Stimulated activated naive B cell treated with anti-CD40 and anti-IgM and Interleukin-4, amounts not matched to agents 10 μg/mL and 1 μg/mL and 100 μg/mL, for 72 hours (primary cell): ENCODE measurements at regions not wholly inside any gene's neighbourhood (a gene's known extent, or its start where the extent isn't known, plus 50 kb on each side); places are given as distances from the start of the nearest gene placed in this dataset.

Experiments
- ATAC-seq, 2 donors: fragments of 150-1000 bp; cut with Tn5 transposase; replicated peaks; 2 replicates each; pipeline ENCODE4 v1.10.0; 2021; ENCODE audit warnings: moderate library complexity in 1 of 2
- DNase-seq: peaks from one replicate; pipeline ENCODE4 v3.0.0; 2021
- H3K27ac Mint-ChIP-seq: one replicate; pipeline ENCODE4 v1.8.0; 2022; ENCODE audit warnings: mild to moderate bottlenecking, mixed read lengths
- H3K27me3 Mint-ChIP-seq, 2 donors: one replicate each; pipeline ENCODE4 v1.8.0; 2022; ENCODE audit warnings: mixed read lengths in 2 of 2
- H3K36me3 Mint-ChIP-seq, 2 donors: one replicate each; pipeline ENCODE4 v1.8.0; 2022; ENCODE audit warnings: mixed read lengths in 2 of 2, mild to moderate bottlenecking in 1 of 2
- H3K4me1 Mint-ChIP-seq, 2 donors: one replicate each; pipeline ENCODE4 v1.8.0; 2022; ENCODE audit warnings: mixed read lengths in 2 of 2, mild to moderate bottlenecking in 1 of 2
- H3K4me3 Mint-ChIP-seq, 2 donors: one replicate each; pipeline ENCODE4 v1.8.0; 2022; ENCODE audit warnings: mild to moderate bottlenecking in 2 of 2, mixed read lengths in 2 of 2, moderate library complexity in 1 of 2
- H3K9me3 Mint-ChIP-seq, 2 donors: one replicate each; pipeline ENCODE4 v1.8.0; 2022; ENCODE audit warnings: mixed read lengths in 2 of 2, mild to moderate bottlenecking in 1 of 2

GRCh38 chr18:76264198-76264875, 230.7 kb downstream of the ZNF516 start:
- ATAC-seq (no peak), DNase-seq (no peak)
- Mint-ChIP-seq H3K4me1 (peaks cover 0 to 6% of the 10 kb centered on the region in 2 donors), H3K27ac (no peak overlapping the region), H3K27me3 (peaks cover 4 to 5% of the 10 kb centered on the region in 2 donors), H3K4me3 (no peak overlapping the region), H3K36me3 (no peaks in the 10 kb centered on the region), H3K9me3 (no peaks in the 10 kb centered on the region)

GRCh38 chr18:76263046-76264005, 231.7 kb downstream of the ZNF516 start:
- H3K4me1 Mint-ChIP-seq = peaks cover 0 to 6% of the 10 kb centered on the region in 2 donors
- DNase-seq (no peak), ATAC-seq (no peak)
- H3K9me3 Mint-ChIP-seq = no peaks in the 10 kb centered on the region
- no peak overlapping the region for H3K27ac Mint-ChIP-seq
- H3K4me3 Mint-ChIP-seq = no peak overlapping the region
- peaks cover 4 to 5% of the 10 kb centered on the region in 2 donors for H3K27me3 Mint-ChIP-seq
- H3K36me3 Mint-ChIP-seq = no peaks in the 10 kb centered on the region

- DNase-seq (no peak), ATAC-seq (no peak)
- H3K4me3 Mint-ChIP-seq = no peak overlapping the region
- peaks cover 3 to 5% of the 10 kb centered on the region in 2 donors for H3K27me3 Mint-ChIP-seq
- no peaks in the 10 kb centered on the region for H3K36me3 Mint-ChIP-seq
- H3K4me1 Mint-ChIP-seq = peaks cover 0 to 3% of the 10 kb centered on the region in 2 donors
- H3K9me3 Mint-ChIP-seq = no peaks in the 10 kb centered on the region
- H3K27ac Mint-ChIP-seq = no peak overlapping the region
Measured at GRCh38 chr18:76260941-76261472, 234.0 kb downstream of the ZNF516 start.

- DNase-seq (no peak), ATAC-seq (no peak)
- Mint-ChIP-seq H3K4me1 (no peaks in the 10 kb centered on the region), H3K27me3 (peaks cover 0 to 12% of the 10 kb centered on the region in 2 donors), H3K36me3 (no peaks in the 10 kb centered on the region), H3K27ac (no peak overlapping the region), H3K4me3 (no peak overlapping the region), H3K9me3 (no peaks in the 10 kb centered on the region)
Measured at GRCh38 chr18:76259711-76260110, 235.3 kb downstream of the ZNF516 start.

GRCh38 chr18:76259096-76259495, 235.9 kb downstream of the ZNF516 start:
- H3K36me3 Mint-ChIP-seq = no peaks in the 10 kb centered on the region
- H3K9me3 Mint-ChIP-seq = no peaks in the 10 kb centered on the region
- H3K4me1 Mint-ChIP-seq = no peaks in the 10 kb centered on the region
- H3K27ac Mint-ChIP-seq = no peak overlapping the region
- no peak for ATAC-seq
- peaks cover 0 to 7% of the 10 kb centered on the region in 2 donors for H3K27me3 Mint-ChIP-seq
- DNase-seq = no peak
- no peak overlapping the region for H3K4me3 Mint-ChIP-seq

- Mint-ChIP-seq H3K27ac (no peak overlapping the region), H3K4me1 (no peaks in the 10 kb centered on the region), H3K36me3 (no peaks in the 10 kb centered on the region), H3K4me3 (no peak overlapping the region), H3K27me3 (peaks cover 0 to 7% of the 10 kb centered on the region in 2 donors), H3K9me3 (no peaks in the 10 kb centered on the region)
- no peak for ATAC-seq
- no peak for DNase-seq
Measured at GRCh38 chr18:76258209-76258608, 236.8 kb downstream of the ZNF516 start.

- no peak overlapping the region for H3K4me3 Mint-ChIP-seq
- H3K9me3 Mint-ChIP-seq = no peaks in the 10 kb centered on the region
- no peak for DNase-seq
- no peaks in the 10 kb centered on the region for H3K4me1 Mint-ChIP-seq
- H3K27me3 Mint-ChIP-seq = peaks cover 0 to 7% of the 10 kb centered on the region in 2 donors
- H3K27ac Mint-ChIP-seq = no peak overlapping the region
- no peaks in the 10 kb centered on the region for H3K36me3 Mint-ChIP-seq
- no peak for ATAC-seq
Measured at GRCh38 chr18:76255070-76255683, 239.9 kb downstream of the ZNF516 start.

- peaks cover 0 to 7% of the 10 kb centered on the region in 2 donors for H3K27me3 Mint-ChIP-seq
- H3K4me3 Mint-ChIP-seq = no peak overlapping the region
- no peaks in the 10 kb centered on the region for H3K4me1 Mint-ChIP-seq
Measured at GRCh38 chr18:76252880-76253279, 242.2 kb downstream of the ZNF516 start.

GRCh38 chr18:76252139-76252538, 242.9 kb downstream of the ZNF516 start:
- Mint-ChIP-seq H3K9me3 (no peaks in the 10 kb centered on the region), H3K27ac (no peak overlapping the region), H3K4me3 (no peak overlapping the region), H3K36me3 (no peaks in the 10 kb centered on the region), H3K27me3 (peaks cover 0 to 9% of the 10 kb centered on the region in 2 donors), H3K4me1 (no peaks in the 10 kb centered on the region)
- ATAC-seq (no peak), DNase-seq (no peak)

More at GRCh38 chr18:76252880-76253279, 242.2 kb downstream of the ZNF516 start:
- no peaks in the 10 kb centered on the region for H3K36me3 Mint-ChIP-seq
- DNase-seq = no peak
- ATAC-seq = no peak
- no peak overlapping the region for H3K27ac Mint-ChIP-seq
- H3K9me3 Mint-ChIP-seq = no peaks in the 10 kb centered on the region

- no peak for DNase-seq
- no peaks in the 10 kb centered on the region for H3K36me3 Mint-ChIP-seq
- H3K4me1 Mint-ChIP-seq = no peaks in the 10 kb centered on the region
- no peaks in the 10 kb centered on the region for H3K9me3 Mint-ChIP-seq
- peaks cover 0 to 12% of the 10 kb centered on the region in 2 donors for H3K27me3 Mint-ChIP-seq
- no peak overlapping the region for H3K4me3 Mint-ChIP-seq
- no peak for ATAC-seq
- H3K27ac Mint-ChIP-seq = no peak overlapping the region
Measured at GRCh38 chr18:76251691-76252090, 243.4 kb downstream of the ZNF516 start.

GRCh38 chr18:76246590-76246989, 248.5 kb downstream of the ZNF516 start:
- DNase-seq (no peak), ATAC-seq (no peak)
- Mint-ChIP-seq H3K4me3 (no peak overlapping the region), H3K36me3 (no peaks in the 10 kb centered on the region), H3K27me3 (peaks cover 0 to 4% of the 10 kb centered on the region in 2 donors), H3K9me3 (peaks cover 0 to 1% of the 10 kb centered on the region in 2 donors), H3K4me1 (no peaks in the 10 kb centered on the region), H3K27ac (no peak overlapping the region)

GRCh38 chr18:76234676-76235060, 260.4 kb downstream of the ZNF516 start:
- Mint-ChIP-seq H3K36me3 (peaks cover 0 to 2% of the 10 kb centered on the region in 2 donors), H3K27me3 (peaks cover 0 to 5% of the 10 kb centered on the region in 2 donors), H3K27ac (no peak overlapping the region), H3K4me1 (no peaks in the 10 kb centered on the region), H3K4me3 (no peak overlapping the region), H3K9me3 (peaks cover 8 to 13% of the 10 kb centered on the region in 2 donors)
- DNase-seq (no peak), ATAC-seq (no peak)

GRCh38 chr18:76233876-76234675, 261.0 kb downstream of the ZNF516 start:
- no peak overlapping the region for H3K27ac Mint-ChIP-seq
- no peak overlapping the region for H3K4me3 Mint-ChIP-seq
- DNase-seq (no peak), ATAC-seq (no peak)
- H3K36me3 Mint-ChIP-seq = peaks cover 0 to 2% of the 10 kb centered on the region in 2 donors
- no peaks in the 10 kb centered on the region for H3K4me1 Mint-ChIP-seq
- peaks cover 0 to 5% of the 10 kb centered on the region in 2 donors for H3K27me3 Mint-ChIP-seq
- H3K9me3 Mint-ChIP-seq = peaks cover 8 to 12% of the 10 kb centered on the region in 2 donors
